HEK293 (cell line): ENCODE measurements at regions not wholly inside any gene's neighbourhood (a gene's known extent, or its start where the extent isn't known, plus 50 kb on each side); places are given as distances from the start of the nearest gene placed in this dataset.

Source experiments
- CTCF ChIA-PET: fragments of 350-600 bp; formaldehyde crosslinking; extraction: SDS; loops from one replicate; lab custom pipeline; 2021; ENCODE audit warnings: antibody characterized with exemption; lab: Yijun Ruan, JAX
- POLR2A ChIA-PET: fragments of 300-600 bp; formaldehyde crosslinking; extraction: SDS; loops from one replicate; lab custom pipeline; 2020; ENCODE audit warnings: antibody characterized with exemption, inconsistent platforms; lab: Yijun Ruan, JAX
- H3K27ac ChIP-seq: fragments of 200-500 bp; sonication (Bioruptor generic); 2 replicates; pipeline ENCODE4 v1.5.1; 2014; ENCODE audit warnings: low read depth, low read length, control low read depth, inconsistent platforms; ENCODE audit errors: extremely low read depth
- H3K36me3 ChIP-seq, 2 experiments: fragments of 200-500 bp in 1 of 2; sonication (Bioruptor generic) in 1 of 2; 1 replicate in 1 of 2; 2 replicates in 1 of 2; pipeline ENCODE4 v1.5.1; 2014 to 2017; ENCODE audit warnings: inconsistent platforms in 2 of 2, low read length in 2 of 2; ENCODE audit not compliant: control insufficient read depth in 2 of 2, insufficient read depth in 1 of 2
- H3K4me1 ChIP-seq: fragments of 200-500 bp; sonication (Bioruptor generic); 2 replicates; pipeline ENCODE4 v1.5.1; 2014; ENCODE audit warnings: mild to moderate bottlenecking, low read length, inconsistent platforms; ENCODE audit not compliant: control insufficient read depth, insufficient read depth
- H3K4me3 ChIP-seq: 2 replicates; pipeline ENCODE4 v1.5.1; 2011; ENCODE audit warnings: low read depth, mild to moderate bottlenecking, control low read depth, low read length, moderate library complexity
- H3K9me3 ChIP-seq: fragments of 200-500 bp; sonication (Bioruptor generic); 2 replicates; pipeline ENCODE4 v1.5.1; 2014; ENCODE audit warnings: low read depth, low read length, inconsistent platforms; ENCODE audit not compliant: control insufficient read depth, insufficient read depth
- ELK4 ChIP-seq: IDR thresholded peaks from 2 replicates; pipeline ENCODE4 v1.6.1; 2011; ENCODE audit warnings: mild to moderate bottlenecking, low read depth, low read length, borderline replicate concordance
- FEZF1 ChIP-seq: fragments of 450-650 bp; formaldehyde crosslinking; IDR thresholded peaks from 2 replicates; pipeline ENCODE4 v1.5.1; 2016; ENCODE audit warnings: missing biosample characterization, missing genetic modification characterization
- GFI1B ChIP-seq: fragments of 450-650 bp; formaldehyde crosslinking; IDR thresholded peaks from 2 replicates; pipeline ENCODE4 v1.5.1; 2016; ENCODE audit warnings: missing biosample characterization, missing genetic modification characterization
- KLF17 ChIP-seq: fragments of 450-650 bp; formaldehyde crosslinking; IDR thresholded peaks from 2 replicates; pipeline ENCODE4 v1.5.1; 2016; ENCODE audit warnings: missing biosample characterization, missing genetic modification characterization
- MZF1 ChIP-seq: fragments of 450-650 bp; formaldehyde crosslinking; IDR thresholded peaks from 2 replicates; pipeline ENCODE4 v1.5.1; 2017; ENCODE audit warnings: missing biosample characterization, missing genetic modification characterization, borderline replicate concordance
- TRIM28 ChIP-seq: IDR thresholded peaks from 2 replicates; pipeline ENCODE4 v1.6.1; 2011; ENCODE audit warnings: low read length, control low read depth, borderline replicate concordance
- ZBTB10 ChIP-seq: fragments of 450-650 bp; formaldehyde crosslinking; IDR thresholded peaks from 2 replicates; pipeline ENCODE4 v1.5.1; 2016; ENCODE audit warnings: missing biosample characterization, missing genetic modification characterization
- ZNF133 ChIP-seq: fragments of 450-650 bp; formaldehyde crosslinking; IDR thresholded peaks from 2 replicates; pipeline ENCODE4 v1.5.1; 2016; ENCODE audit warnings: missing biosample characterization, missing genetic modification characterization
- ZNF223 ChIP-seq: fragments of 450-650 bp; formaldehyde crosslinking; IDR thresholded peaks from 2 replicates; pipeline ENCODE4 v1.5.1; 2016; ENCODE audit warnings: missing biosample characterization, missing genetic modification characterization
- ZNF24 ChIP-seq: fragments of 450-650 bp; formaldehyde crosslinking; IDR thresholded peaks from 2 replicates; pipeline ENCODE4 v1.5.1; 2016; ENCODE audit warnings: missing biosample characterization, missing genetic modification characterization
- ZNF266 ChIP-seq: fragments of 450-650 bp; formaldehyde crosslinking; IDR thresholded peaks from 2 replicates; pipeline ENCODE4 v1.5.1; 2016; ENCODE audit warnings: missing biosample characterization, missing genetic modification characterization, low read depth
- ZNF274 ChIP-seq, 2 experiments: fragments of 200-500 bp in 1 of 2; fragments of 450-650 bp in 1 of 2; sonication (Bioruptor generic) in 1 of 2; formaldehyde crosslinking in 1 of 2; IDR thresholded peaks; 2 replicates each; pipeline versions ENCODE4 v1.5.1 to v1.6.1; 2014 to 2016; ENCODE audit warnings: borderline replicate concordance in 1 of 2, inconsistent platforms in 1 of 2, low read length in 1 of 2, missing biosample characterization in 1 of 2, missing genetic modification characterization in 1 of 2
- ZNF311 ChIP-seq: fragments of 450-650 bp; formaldehyde crosslinking; IDR thresholded peaks from 2 replicates; pipeline ENCODE4 v1.5.1; 2017; ENCODE audit warnings: missing biosample characterization, missing genetic modification characterization, borderline replicate concordance
- ZNF324 ChIP-seq: fragments of 450-650 bp; formaldehyde crosslinking; IDR thresholded peaks from 2 replicates; pipeline ENCODE4 v1.5.1; 2016; ENCODE audit warnings: missing biosample characterization, missing genetic modification characterization
- ZNF404 ChIP-seq: fragments of 450-650 bp; formaldehyde crosslinking; IDR thresholded peaks from 2 replicates; pipeline ENCODE4 v1.5.1; 2017; ENCODE audit warnings: missing biosample characterization, missing genetic modification characterization
- ZNF473 ChIP-seq: fragments of 450-650 bp; formaldehyde crosslinking; IDR thresholded peaks from 2 replicates; pipeline ENCODE4 v1.5.1; 2017; ENCODE audit warnings: missing biosample characterization, missing genetic modification characterization
- ZNF510 ChIP-seq: fragments of 450-650 bp; formaldehyde crosslinking; IDR thresholded peaks from 2 replicates; pipeline ENCODE4 v1.5.1; 2018; ENCODE audit warnings: mild to moderate bottlenecking, missing genetic modification characterization, missing biosample characterization; ENCODE audit not compliant: insufficient replicate concordance
- ZNF580 ChIP-seq: fragments of 450-650 bp; formaldehyde crosslinking; IDR thresholded peaks from 2 replicates; pipeline ENCODE4 v1.5.1; 2016; ENCODE audit warnings: missing biosample characterization, missing genetic modification characterization
- ZNF585B ChIP-seq: fragments of 450-650 bp; formaldehyde crosslinking; IDR thresholded peaks from 2 replicates; pipeline ENCODE4 v1.5.1; 2016; ENCODE audit warnings: missing biosample characterization, missing genetic modification characterization
- ZNF677 ChIP-seq: fragments of 450-650 bp; IDR thresholded peaks from 2 replicates; pipeline ENCODE4 v1.5.0; 2018; ENCODE audit warnings: missing biosample characterization, mild to moderate bottlenecking, missing genetic modification characterization, moderate library complexity
- ZNF704 ChIP-seq: fragments of 450-650 bp; formaldehyde crosslinking; IDR thresholded peaks from 2 replicates; pipeline ENCODE4 v1.5.1; 2016; ENCODE audit warnings: missing biosample characterization, missing genetic modification characterization
- ZNF707 ChIP-seq: fragments of 450-650 bp; formaldehyde crosslinking; IDR thresholded peaks from 2 replicates; pipeline ENCODE4 v1.5.1; 2016; ENCODE audit warnings: missing biosample characterization, missing genetic modification characterization
- ZNF747 ChIP-seq: fragments of 450-650 bp; formaldehyde crosslinking; IDR thresholded peaks from 2 replicates; pipeline ENCODE4 v1.5.1; 2016; ENCODE audit warnings: missing biosample characterization, missing genetic modification characterization

- TF ChIP-seq ZBTB10 (tag by site-specific recombination) = no peak
- TF ChIP-seq GFI1B (tag by site-specific recombination) = no peak
- TF ChIP-seq ZNF677 (tag by site-specific recombination) = no peak
- TF ChIP-seq MZF1 (tag by site-specific recombination) = no peak
Measured at GRCh38 chr14:34113991-34114390, 163.1 kb upstream of the EGLN3 start (continued).

- ChIA-PET CTCF (interaction anchor here (1.1 to 1.6 kb wide), 4 partner anchors 15 to 275 kb away, joined by 3 to 4 read pairs (median 4); no protein-coding TSS in a partner anchor), POLR2A (no interaction called here)
- no peaks in the 10 kb centered on the region for H3K36me3 ChIP-seq
- H3K9me3 ChIP-seq = no peaks in the 10 kb centered on the region
- TF ChIP-seq ZNF266 (tag by site-specific recombination) = no peak
- no peak for TF ChIP-seq ZNF510 (tag by site-specific recombination)
- TF ChIP-seq FEZF1 (tag by site-specific recombination) = peak; percentile 53
- TF ChIP-seq ZNF24 = no peak
- TF ChIP-seq TRIM28 = 0 out of 2 replicates have a peak, but pooled peaks have one; percentile 14
- H3K27ac ChIP-seq = no peak overlapping the region
- no peak overlapping the region for H3K4me3 ChIP-seq
- peaks cover 9% of the 10 kb centered on the region for H3K4me1 ChIP-seq
Measured at GRCh38 chr14:34113005-34113511, 162.2 kb upstream of the EGLN3 start.

GRCh38 chr14:34111953-34112352 lies 161.1 kb upstream of the EGLN3 start:
- Histone ChIP-seq H3K4me1 (peaks cover 9% of the 10 kb centered on the region), H3K9me3 (no peaks in the 10 kb centered on the region), H3K4me3 (no peak overlapping the region), H3K36me3 (no peaks in the 10 kb centered on the region), H3K27ac (no peak overlapping the region)
- TF ChIP-seq ZNF580 (tag by site-specific recombination) (no peak), ZNF585B (no peak), ZNF473 (tag by site-specific recombination) (no peak), ZNF223 (tag by site-specific recombination) (no peak), ZNF404 (tag by site-specific recombination) (no peak), ZNF311 (tag by site-specific recombination) (no peak), ZNF133 (tag by site-specific recombination) (no peak), ELK4 (no peak), ZNF24 (no peak), ZNF747 (tag by site-specific recombination) (no peak), ZNF274 (IDR thresholded peaks at IDR 0.05; ENCODE audit: low read length) (no peak), ZNF274 (tag by site-specific recombination; IDR thresholded peaks at IDR 0.05; ENCODE audit: borderline replicate concordance) (no peak), ZNF704 (no peak), KLF17 (tag by site-specific recombination) (no peak), ZNF324 (tag by site-specific recombination) (no peak), ZNF707 (tag by site-specific recombination) (no peak)
- ChIA-PET POLR2A (no interaction called here), CTCF (interaction anchor here (0.6 to 1.6 kb wide), 3 partner anchors 12 to 1774 kb away, joined by 3 to 4 read pairs (median 3); no protein-coding TSS in a partner anchor)
